HG02571 (cell line): ENCODE measurements at regions not wholly inside any gene's neighbourhood (a gene's known extent, or its start where the extent isn't known, plus 50 kb on each side); places are given as distances from the start of the nearest gene placed in this dataset.
"Not testable (repeated sequence)": the region's sequence is repeated elsewhere in the genome, so short reads cannot be mapped to it uniquely, and the experiment has no call there.

Source experiments
- ATAC-seq: cut with Tn5 transposase; IDR thresholded peaks from one replicate; pipeline ENCODE4 v1.9.1; 2021; ENCODE audit warnings: mild to moderate bottlenecking, moderate library complexity; ENCODE audit not compliant: unreplicated experiment

DNA sequence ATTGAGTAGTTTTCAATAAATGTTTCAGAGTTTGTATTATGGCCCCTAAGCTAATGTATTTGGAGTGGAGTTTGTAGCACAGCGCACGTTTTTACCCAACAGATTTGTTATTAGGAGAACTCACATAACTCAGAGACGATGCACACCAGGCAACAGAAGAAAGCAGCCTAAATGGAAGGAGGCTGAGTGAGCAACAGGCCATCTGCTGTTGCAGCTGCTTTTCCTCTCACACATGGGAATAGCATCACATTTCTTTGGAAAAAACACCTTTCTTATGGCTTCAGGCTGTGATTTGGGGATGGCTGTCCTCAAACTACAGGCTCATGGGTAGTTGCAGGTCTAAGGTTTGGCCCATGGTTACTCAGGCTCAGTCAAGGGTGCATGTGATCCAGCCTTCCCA, 469.3 kb upstream of the MCTP2 start:
- no peak for ATAC-seq

GRCh38 chr15:93759629-93760028, 471.7 kb upstream of the MCTP2 start:
- ATAC-seq = no peak

- ATAC-seq = no peak
These were observed 472.5 kb upstream of the MCTP2 start for GRCh38 chr15:93758824-93759223.

GRCh38 chr15:93748710-93749109, 482.7 kb upstream of the MCTP2 start:
- no peak for ATAC-seq

- ATAC-seq = not testable (repeated sequence)
These were observed 496.4 kb upstream of the MCTP2 start for GRCh38 chr15:93734976-93735375.

DNA sequence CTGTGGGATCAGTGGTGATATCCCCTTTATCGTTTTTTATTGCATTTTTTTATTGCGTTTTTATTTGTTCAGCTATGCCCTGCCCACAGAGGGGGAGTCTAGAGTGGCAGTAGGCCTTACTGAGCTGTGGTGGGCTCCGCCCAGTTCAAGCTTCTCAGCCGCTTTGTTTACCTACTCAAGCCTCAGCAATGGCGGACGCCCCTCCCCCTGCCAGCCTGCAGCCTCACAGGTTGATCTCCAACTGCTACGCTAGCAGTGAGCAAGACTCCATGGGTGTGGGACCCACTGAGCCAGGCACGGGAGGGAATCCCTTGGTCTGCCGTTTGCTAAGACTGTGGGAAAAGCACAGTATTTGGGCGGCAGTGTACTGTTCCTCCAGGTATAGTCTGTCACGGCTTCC, 500.6 kb upstream of the MCTP2 start:
- ATAC-seq = no peak

- ATAC-seq = no peak
These were observed 509.2 kb upstream of the MCTP2 start for GRCh38 chr15:93722165-93722564.

- no peak for ATAC-seq
These were observed 510.8 kb upstream of the MCTP2 start for GRCh38 chr15:93720607-93721006.

DNA sequence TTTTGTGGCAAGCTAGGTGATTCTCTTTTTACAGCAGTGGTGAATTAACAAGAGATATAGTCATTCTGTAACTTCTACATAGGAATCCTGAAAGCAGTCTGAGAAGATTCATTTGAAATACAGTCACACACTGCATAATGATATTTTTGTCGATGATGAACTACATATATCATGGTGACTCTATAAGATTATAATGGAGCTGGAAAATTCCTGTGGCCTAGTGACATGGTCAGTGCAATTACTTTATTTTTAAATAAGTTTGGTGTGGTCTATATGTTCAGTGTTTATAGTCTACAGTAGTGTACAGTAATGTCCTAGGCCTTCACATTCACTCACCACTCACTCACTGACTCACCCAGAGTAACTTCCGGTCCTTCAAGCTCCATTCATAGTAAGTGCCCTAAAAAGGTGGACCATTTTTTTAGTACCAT, 511.4 kb upstream of the MCTP2 start:
- no peak for ATAC-seq

- no peak for ATAC-seq
These were observed 514.6 kb upstream of the MCTP2 start for GRCh38 chr15:93716615-93717231.

GRCh38 chr15:93709708-93710107, 521.7 kb upstream of the MCTP2 start:
- ATAC-seq = no peak

DNA sequence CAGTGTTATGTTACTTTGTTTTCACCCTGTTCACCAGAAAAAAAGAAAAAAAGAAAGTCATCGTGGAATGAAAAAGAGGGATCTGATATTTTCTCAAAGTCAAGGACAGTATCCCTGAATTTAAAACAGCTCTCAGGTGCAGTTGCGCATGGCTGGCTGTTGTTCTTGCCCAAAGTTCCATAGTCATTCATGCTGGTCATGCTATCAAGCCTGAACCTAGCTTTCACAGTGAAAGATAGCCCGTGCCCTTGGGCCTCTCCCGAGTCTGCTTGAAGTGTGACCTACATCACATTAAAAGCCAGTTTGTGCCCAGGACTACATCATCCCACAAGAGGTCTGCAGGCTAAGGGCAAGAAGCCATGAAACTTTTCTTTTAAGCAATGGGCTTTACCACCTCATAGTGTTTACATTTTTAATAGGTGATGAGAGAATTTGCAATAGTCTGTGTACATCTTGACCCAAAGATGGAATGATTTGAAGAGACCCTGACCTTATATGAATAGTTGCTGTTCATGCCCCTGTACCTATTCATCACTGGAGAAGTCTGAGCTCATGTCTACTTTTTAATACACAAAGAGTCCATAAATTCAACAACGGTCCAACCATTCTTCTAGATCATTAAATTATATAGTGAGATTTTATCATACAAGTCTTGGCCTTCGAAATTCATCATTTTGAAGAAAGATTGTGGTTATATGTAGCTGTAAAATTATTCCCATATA, 522.5 kb upstream of the MCTP2 start:
- ATAC-seq = no peak

- no peak for ATAC-seq
These were observed 523.6 kb upstream of the MCTP2 start for GRCh38 chr15:93707751-93708150.

GRCh38 chr15:93706495-93707292, 524.7 kb upstream of the MCTP2 start:
- ATAC-seq = no peak

DNA sequence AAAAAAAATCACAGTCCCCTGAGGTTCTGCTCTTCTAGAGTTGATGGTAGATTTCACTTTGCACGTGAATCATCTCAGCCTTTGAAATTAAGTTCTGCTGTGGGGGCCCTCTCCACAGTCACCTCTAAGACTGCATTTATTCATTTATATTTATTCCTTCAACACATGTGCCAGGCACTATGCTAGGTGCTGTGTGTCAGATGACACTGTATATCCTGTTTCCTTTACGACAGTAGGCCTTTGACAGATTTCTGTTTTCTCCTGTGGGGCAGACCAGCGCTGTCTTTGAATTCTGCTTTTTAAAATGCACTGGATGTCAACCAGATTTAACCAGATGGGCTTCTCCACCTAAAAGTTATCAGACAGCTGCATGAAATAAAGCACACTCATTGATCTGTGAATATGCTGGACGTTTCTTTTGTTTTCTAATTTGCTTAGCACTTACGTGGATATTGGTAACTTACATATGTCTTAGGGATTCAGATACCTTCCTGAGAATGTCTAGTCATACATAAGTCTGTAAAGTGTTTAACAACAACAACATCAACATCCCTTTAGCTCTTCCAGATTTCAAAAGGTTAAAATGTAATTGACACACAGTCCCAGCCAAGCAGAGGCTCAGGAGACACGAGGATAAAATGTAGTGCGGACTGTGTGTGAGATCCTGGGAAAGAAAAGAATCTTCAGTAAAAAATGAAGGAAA, 525.5 kb upstream of the MCTP2 start:
- no peak for ATAC-seq

- no peak for ATAC-seq
These were observed 528.1 kb upstream of the MCTP2 start for GRCh38 chr15:93703092-93703739.

GRCh38 chr15:93700051-93700450, 531.3 kb upstream of the MCTP2 start:
- ATAC-seq = no peak

DNA sequence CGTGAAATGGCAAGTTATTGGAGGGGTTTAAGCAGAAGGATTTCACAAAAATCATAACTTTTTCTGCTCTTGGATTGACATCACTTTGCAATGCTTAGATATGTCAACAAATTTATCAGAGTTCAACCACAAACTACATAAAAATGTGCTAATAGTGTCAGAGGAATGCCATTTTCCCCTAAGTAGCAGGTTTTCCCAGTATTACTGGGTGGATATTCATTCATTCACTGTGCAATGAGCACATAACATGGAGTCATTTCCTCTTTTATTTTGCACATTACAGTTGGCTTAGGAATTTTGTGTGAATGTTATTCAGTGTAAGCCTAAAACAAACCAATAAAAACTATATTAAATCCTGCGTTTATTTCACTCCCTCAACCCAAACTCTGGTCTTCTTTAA, 537.3 kb upstream of the MCTP2 start:
- ATAC-seq = no peak

DNA sequence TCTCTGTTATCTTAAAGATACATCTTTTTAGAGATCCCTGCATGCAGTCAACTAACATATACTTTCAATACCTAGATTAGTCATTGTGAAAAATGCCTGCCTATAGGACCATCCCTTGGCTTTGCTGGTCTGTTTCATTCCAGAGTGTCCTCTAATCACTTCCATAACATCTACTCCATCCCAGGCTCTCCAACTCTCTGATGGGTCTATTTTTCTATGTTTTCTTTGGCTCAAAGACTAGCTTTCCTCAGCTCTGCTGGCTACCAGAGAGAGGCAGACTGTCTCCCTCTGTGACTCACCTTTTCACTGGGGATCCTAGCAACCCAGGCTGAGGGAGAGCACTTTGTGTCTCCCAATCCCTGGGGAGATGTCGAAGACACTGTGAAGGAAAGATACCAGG, 547.7 kb upstream of the MCTP2 start:
- ATAC-seq = no peak

DNA sequence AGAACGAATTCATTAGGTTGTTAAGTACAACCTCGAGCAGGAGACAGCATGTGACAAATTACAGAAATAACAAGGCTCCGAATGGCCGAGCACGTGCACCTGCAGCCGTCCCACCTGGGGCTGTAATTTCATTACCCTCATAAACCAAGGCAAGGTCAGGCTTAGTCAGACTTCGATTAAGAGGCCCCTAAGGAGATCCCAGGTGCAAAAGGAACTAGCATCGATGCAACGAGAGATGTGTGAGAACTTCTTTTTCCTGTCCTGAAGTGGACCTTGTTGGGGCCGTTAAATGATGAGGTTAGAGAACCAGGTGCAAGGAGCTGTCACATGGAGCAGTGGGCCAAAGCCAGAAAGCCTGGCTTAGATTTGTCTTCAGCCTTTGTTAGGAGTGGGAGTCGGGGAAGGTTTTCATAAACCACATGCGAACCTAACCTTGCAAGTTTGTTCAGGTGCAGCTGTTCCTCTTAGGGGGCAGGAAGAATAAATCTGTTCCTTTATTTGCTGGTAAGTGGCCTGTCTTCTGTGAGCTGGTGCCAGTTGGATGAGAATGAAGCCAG, 559.9 kb upstream of the MCTP2 start:
- no peak for ATAC-seq

DNA sequence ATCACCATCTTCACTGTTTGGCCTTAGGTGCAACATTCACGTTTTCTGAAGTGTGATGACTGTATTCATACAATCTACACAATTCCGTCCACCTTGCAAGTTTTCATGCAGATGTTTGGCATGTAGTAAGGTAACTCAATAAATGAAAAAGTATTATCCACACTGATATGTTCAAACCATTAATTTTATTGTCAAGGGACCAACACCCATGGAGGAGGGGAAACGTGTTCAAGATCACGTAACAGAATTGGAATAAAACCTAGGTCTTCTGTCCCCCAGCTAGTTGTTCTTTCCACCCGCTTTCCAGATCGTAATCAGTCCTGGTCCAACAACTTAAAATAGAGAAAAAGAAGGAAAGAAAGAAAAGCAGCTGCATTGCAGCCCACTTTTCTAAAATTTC, 560.4 kb upstream of the MCTP2 start:
- ATAC-seq = no peak
